Middle frontal gyrus (tissue), 1 donor: ENCODE measurements at regions not wholly inside any gene's neighbourhood (a gene's known extent, or its start where the extent isn't known, plus 50 kb on each side); places are given as distances from the start of the nearest gene placed in this dataset.
"Not testable (repeated sequence)": the region's sequence is repeated elsewhere in the genome, so short reads cannot be mapped to it uniquely, and the experiment has no call there.

Experiments used
- DNase-seq: peaks from one replicate; pipeline ENCODE4 v3.0.0-alpha.2; 2015; ENCODE audit warnings: low spot score; ENCODE audit errors: extremely low spot score

DNA sequence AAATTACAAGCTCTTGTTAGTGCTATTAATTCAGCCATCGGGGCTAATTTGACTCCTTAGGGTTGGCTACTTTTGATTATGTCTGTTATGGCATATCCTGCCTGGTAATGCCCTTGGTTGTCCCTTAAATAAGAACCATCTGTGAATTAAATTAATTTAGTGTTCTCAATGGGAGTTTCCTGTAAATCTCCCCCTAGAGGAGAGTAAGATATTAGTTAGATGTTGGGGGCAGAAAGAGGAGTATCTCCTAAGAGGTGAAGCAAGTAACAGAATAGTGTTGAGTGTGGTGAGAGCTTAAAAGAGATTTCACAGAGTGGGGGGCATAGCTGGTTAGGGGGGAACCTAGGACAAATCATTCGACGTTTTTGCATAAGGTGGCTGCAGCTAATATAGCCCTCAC is 1126.9 kb downstream of the JRKL start:
- DNase-seq: no peak

DNA sequence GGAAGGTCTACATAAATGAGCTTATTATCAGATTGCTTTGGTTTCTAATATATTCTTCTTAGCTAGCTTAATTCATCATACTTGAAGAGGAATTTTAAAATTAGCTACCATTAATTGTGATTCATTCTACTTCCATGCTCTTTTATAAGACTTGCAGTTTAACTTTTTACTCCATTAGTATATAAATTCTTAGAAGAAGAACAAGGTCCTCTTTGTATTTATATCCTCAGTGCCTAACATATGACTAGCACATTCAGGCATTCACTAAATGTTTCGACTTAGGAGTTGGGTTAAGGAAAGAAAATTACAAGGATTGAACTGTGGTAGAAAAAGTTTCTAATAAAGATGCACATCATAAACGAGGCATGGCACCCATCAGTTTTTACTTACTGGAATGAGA is 1135.5 kb downstream of the JRKL start:
- no peak for DNase-seq

DNA sequence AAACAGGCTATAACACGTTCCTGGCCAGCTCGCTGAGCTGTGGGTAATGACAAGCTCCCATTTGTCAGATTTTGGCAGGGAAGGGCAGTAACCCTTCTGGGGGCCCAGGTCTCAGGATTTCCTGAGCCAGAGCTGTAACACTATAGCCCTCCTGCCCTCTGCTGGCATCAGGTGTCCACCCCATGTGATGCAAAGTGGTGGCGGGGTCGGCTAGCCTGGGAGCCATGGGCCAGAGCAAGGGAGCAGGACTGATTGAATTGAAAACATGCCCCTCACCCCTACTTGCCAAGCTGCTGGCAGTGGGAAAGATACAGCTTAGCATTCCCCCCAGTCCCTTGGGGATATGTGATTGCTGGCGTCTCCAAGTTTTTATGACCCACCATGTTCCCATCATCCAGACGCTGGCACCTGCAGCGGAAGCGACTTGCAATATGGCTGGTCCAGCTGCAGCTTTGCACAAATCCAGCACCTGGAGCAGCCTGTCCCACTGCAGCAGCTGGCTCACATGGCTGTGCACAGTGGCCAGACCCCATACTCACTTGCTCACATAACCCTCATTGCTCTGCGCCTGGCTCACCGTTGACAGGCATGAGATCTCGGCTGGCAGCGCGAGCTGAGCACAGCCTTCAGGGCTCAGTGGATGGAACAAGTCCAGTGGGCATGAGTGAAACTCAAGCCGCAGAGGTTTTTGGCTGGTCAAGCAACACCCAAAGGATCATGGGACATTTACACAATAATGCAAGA is 1147.8 kb downstream of the JRKL start:
- DNase-seq: no peak

DNA sequence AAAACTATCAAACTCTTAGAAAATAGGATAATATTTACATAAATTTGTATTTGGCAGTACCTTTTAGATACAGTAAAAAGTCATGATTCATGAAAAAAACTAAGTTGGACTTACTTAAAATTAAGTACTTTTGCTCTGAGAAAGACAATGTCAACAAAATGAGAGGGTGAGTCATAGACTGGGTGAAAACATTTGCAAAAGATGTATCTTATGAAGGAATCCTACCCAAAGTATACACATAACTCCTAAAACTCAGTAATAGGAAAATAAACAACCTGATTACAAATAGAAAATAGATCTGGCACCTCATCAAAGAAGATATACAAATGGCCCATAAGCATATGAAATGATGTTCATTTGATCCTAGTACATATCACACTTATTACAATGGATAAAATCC is 1154.6 kb downstream of the JRKL start:
- no peak for DNase-seq

DNA sequence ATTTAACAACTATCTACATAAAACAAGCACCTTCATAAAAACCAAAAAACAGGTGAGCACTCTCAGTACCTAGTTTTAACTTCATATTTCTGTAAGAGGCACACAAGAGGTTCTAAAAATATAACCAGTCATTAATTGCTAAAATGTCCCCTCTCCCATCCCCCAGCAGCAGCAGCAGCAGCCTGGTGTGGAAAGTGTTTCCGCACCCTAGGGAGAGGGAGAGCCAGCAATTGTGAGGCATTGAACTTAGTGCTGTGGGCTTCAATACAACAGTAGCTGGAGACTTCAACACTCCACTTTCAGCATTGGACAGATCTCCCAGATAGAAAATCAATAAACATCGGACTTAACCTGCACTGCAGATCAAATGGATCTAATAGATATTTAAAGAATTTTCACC is 1158.5 kb downstream of the JRKL start:
- no peak for DNase-seq

DNA sequence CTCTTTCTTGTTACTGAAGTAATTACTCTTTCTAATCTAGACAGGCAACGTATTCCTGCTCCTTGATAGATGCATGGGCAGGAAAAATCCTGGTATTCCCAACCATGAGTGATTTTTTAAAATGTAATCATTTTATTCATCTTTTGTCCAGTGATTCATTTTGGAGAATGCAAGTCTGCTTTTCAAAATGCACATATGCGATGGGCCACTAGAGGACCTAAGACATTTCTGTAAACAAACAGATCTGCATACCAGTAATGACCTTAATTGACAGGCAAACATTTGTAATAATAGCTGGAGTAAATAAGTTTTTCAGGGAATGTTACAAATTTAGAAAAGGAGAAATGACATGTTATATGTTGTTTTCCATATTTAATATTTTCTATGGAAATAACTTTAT is 1167.6 kb downstream of the JRKL start:
- no peak for DNase-seq

DNA sequence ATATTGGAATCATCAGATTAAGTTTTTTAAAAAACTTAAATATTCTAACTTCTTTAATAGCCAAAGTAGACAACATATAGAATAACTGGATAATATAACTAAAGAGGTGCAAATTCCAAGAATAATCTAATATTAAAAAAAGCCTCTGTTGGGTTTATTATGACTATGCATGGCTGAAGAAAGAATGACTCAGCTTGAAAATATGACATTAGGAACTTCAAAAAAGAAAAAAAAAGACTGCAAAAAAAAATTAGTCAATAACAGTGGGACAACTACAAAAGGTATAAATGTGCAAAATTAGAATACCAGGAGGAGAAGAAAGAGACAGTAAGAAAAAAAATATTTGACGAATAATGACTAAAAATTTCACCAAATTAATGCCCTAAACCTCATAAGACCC is 1178.0 kb downstream of the JRKL start:
- DNase-seq: no peak

DNA sequence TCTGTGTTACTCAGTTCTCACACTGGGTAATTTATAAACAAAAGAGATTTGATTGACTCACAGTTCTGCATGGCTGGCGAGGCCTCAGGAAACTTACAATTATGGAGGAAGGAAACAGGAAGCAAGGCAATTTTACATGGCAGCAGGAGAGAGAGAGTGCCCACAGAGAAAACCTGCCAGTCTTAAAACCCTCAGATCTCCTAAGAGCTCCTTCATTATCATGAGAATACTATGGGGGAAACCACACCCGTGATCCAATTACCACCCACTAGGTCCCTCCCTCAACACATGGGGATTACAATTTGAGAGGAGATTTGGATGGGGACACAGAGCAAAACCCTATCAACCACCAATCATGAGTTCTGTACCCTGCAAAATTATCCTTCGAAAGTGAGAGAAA is 1180.8 kb downstream of the JRKL start:
- DNase-seq: no peak

DNA sequence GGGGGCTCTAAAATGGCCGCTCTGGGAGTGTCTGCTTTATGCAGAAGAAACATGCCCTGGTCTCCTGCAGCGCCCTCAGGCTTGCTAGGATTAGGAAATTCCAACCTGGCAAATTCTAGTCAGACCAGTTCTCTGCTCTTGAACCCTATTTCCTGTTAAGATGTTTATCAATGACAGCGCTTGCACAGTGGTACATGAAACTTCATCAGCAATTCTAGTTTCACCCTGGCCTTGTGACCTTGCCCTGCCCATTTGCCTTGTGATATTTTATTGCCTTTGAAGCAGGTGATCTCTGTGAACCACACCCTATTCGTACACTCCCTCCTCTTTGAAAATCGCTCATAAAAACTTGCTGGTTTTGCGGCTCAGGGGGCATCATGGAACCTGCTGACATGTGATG is 1184.0 kb downstream of the JRKL start:
- not testable (repeated sequence) for DNase-seq

DNA sequence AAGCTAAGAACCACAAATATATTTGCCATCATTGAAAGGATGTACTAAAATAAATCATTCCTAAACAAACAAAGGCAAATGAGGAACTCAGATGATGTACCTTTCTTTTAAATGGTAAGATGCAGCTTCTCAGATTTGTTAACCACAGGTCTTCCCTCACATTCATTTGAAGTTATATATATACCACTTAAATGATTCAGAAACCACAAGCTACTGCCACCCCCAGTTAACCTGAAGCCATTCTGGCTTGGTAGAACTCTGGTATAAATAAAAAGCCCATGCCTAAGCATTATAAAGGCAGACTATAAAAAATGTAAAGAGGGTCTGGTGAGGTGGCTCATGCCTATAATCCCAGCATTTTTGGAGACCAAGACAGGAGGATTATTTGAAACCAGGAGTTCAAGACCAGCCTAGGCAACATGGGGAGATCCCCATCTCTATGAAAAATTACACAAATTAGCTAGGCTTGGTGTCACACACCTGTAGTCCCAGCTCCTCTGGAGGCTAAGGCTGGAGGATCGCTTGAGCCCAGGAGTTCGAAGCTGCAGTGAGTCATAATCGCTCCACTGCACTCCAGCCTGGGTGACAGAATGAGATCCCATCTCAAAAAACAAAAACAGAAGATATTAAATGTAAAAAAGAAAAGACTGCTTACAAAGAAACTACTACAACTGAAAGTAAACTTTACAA is 1185.3 kb downstream of the JRKL start:
- no peak for DNase-seq

DNA sequence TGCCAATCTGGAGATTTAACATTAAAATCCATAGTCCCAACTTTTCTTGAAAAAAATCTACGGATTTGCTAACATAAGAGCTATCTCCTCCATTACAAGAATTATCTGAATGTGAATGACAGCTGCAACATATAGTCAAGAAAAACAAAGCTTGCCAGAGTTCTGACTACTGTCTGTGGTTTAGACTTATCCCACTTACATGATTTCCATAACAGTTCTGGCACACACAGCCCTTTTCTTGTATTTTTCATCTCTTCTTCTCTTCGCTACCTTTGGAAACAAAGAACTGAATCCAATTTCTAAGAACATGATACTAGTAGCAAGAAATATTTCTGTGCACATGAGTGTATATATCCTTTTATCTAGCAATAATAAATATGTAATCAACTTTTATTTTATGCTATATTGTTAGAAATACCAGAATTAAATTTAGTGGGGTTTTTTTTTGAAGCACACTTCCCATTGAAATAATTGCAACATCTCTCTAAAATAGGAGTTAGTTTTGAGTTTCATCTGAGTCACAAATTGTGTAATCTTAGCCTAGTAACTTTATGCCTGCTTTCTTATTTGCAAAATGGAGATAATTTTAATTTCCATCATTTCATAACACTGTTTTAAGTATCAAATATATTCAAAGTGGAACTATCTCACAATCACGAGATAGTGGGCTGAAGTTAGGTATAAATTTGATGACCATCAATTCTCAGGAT is 1217.6 kb downstream of the JRKL start:
- DNase-seq: no peak

DNA sequence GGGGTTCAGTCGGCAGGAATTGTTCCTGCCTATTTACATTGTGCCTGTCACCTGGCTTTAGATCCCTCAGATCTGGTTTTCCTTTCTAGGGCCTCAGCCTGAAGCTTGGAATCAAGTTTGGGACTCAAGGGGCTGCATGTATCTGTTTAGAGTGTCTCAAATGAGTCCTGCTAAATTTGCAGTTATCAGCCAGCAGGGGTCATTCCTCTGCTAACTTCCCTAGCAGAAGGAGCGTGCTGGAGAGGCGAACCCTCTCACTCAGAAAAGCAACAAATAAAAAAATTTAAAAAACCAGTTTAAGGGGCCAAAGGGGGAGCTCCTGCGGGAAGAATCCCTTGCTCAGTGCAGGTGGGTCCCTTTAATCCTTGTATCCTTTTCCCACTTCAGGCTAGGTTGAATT is 1220.2 kb downstream of the JRKL start:
- no peak for DNase-seq

DNA sequence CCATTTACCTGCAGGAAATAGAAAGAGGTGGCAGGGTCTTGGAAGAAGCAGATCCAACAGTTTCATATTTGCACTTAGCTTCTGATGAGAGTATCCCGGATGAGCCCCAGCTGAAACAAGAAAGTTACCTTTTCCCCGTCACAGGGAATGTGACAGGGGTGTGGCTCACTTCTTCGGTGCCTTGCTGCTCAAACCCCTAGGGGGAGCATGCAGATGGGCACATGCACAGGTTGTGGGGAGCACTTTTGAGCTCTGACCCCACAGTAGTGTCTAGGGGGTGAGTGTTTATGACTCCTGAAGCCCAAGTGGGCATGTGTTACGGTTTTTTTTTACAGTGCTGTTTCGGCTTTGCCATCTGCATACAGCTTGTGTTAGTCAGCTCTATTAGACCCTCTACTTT is 1221.0 kb downstream of the JRKL start:
- no peak for DNase-seq

DNA sequence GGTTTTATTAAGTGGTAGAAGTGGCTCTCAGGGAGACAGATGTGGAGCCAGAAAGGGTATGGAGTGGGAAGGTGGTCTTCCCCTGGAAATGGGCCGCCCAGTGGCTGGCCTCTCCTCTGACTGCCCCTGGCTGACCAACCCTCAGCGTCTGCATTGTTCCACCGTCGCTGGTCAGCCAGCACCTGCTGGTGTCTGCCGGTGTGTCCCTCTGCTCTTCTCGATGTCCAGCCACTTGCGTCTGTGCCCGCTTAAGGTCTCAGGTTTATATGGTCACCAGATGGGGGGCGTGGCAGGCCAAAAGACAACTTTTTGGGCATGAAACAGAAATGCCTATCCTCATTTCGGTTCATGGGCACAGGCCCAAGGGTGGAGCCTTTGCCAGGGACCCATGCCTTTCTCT is 1221.5 kb downstream of the JRKL start:
- no peak for DNase-seq

DNA sequence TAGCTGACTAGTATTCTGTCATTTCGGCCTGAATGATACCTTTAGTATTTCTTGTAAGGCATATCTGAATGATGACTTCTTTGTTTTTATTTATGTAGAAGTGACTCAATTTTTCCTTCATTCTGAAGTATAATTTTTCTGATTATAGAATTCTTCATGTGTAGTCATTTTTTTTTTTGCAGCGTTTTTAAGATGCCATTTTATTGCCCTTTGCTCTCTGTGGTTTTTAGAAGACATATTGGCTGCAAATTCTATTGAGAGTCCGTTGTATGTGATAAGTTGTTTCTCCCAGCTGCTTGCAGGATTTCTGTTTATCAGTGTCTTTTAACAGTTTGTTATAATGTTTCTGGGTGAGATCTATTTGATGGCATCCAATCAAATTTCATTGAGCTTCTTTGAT is 1224.8 kb downstream of the JRKL start:
- no peak for DNase-seq

DNA sequence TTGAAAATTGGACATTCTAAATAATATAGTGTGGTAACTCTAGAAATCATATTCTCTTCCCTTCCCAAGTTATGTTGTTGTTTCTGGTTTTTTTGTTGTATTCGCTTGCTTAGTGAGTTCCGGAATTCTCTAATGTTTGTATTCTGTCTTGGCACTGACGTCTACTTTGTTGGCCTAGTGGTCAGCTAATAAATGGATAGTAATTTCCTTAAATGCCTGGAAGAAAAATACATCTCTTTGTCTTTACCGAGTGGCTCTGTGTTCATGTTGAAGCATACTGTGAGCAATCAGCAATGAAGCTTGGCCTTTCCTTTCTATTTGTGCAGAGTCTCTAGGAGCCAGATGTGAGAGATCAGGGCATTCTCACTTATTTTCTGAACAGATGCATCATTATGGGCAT is 1225.7 kb downstream of the JRKL start:
- no peak for DNase-seq

DNA sequence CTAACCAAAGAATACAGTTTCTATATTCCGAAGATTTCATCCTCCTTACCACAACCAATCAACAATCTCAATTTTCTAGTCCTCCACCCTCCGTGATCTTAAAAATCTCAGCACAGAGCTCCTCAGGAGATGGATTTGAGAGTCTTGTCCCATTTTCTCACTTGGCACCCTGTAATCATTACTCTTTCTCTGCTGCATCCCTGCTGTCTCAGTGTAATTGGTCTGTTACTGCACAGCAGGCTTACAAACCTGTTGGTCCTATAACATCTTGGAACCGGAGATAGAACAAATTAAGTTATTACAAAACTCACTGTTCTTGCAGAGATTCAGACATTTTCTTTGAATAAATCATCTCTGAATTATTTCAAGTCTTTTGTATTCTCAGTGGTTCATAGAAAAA is 1227.2 kb downstream of the JRKL start:
- DNase-seq: no peak

DNA sequence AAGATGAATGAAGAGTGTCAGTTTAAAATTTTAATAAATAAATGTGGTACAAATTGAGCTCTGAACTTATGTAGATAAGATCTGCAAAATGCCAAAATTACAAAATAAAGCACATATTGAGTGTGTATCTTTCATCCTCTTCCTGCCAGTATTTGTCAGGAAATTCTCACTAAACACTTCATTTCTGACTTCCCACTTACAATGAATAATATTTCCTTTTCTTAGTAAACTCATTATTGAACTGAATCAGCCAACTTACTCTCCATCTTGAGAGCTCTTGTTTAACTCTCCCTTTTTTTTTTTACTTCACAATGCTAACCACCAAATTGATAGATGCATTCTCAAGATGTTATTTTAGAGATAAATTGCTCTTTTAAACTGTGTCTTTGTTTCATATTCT is 1230.2 kb downstream of the JRKL start:
- DNase-seq: no peak

DNA sequence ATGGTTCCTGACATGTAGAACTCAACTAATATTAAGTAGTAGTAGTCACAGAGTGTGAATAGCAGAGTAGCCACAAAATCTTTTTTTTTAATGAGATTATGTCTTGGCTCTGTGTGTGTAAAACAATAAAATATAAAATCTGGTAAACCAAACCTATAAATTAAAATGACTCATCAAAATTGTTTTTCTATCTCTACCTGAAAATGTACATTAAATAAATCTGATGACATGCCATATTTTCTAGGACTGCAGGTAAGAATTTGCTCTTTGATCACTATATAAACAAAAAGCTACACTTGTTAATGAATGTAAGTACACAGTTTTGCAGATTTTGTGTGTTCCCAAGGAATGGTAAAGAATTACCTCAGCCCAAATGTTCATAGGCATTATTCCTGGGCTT is 1231.5 kb downstream of the JRKL start:
- DNase-seq: no peak

DNA sequence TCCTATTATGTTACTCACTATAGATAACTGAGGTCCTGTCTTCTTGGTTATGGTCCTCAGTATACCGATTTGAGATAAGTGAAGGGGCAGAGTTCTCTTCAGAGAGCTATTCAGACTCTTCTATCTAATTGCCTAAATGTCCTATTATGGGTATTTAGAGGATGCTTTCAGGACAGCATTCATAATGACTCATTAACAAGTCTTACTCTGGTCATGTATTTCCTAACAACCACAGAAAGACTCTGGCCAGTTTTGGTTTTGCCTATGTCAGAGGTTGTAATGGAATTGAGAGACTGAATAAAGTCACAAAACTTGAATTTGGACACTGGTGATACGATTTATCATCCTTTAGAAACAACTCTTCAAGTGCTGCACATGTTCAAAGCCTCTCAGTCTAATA is 1233.0 kb downstream of the JRKL start:
- DNase-seq: no peak

DNA sequence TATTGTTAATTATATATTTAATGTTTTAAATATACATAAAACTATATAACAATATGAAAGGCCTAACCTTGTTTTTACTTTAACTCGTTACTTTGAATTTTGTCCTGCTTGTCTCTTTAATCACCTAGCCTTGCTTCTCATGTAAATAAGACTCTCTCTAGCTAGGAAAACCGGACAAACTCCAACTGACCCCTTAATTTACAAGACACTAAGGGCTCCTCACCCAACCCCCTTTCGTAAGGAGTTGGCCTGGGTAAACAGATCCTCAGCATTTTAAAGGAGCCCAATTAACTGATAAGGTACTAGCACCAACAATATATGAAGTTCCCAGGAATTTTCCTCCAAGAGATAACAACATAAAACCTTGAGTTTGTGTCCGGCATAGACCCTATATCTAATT is 1246.9 kb downstream of the JRKL start:
- DNase-seq: not testable (repeated sequence)

DNA sequence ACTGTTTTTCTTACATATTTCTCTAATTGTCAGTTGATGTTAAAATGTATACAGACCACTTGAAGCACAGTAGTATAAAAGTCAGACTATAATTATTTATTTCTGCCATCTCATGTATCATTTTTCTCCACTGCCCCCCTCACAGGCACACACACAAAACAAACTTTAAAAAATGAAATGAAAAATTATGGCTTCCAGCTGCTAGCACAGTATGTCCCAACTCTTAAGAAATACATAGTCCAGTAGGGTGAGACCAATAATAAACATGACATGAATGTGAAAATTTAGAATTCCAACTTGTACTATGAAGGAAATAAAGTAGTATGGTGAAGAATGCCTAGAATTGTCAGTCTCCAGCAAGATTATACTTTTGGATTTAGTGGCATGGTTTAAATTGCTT is 1247.9 kb downstream of the JRKL start:
- no peak for DNase-seq
